ENCODE measurements at regions not wholly inside any gene's neighbourhood (a gene's known extent, or its start where the extent isn't known, plus 50 kb on each side); places are given as distances from the start of the nearest gene placed in this dataset.

DNA sequence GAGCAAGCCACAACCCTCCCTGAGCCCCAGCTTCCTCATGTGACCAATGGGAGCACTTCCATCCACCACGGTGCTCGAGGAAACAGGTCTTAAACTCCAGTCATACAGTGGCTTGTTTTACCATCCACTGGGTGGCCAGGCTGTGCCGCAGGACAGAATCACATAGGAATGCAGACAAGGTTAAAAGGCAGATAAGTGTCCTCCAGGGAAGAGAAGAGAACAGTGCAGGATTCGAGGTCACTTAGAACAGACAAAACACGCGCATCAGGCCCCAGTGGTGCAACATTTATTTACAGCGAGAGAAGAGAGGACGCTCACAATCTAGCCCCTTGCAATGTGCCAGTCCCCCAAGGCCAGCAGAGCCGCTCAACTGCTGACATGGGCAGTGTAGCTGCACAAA, 92.8 kb downstream of the TMEM130 start:
- 0 out of 2 replicates have a peak, but pooled peaks cover 3% of the 10 kb centered on the region for H3F3A ChIP-seq (replicated peaks; ENCODE audit: low read depth)
- DNase-seq (ENCODE audit: low spot score) (no peak), ATAC-seq (no peak)
- Mint-ChIP-seq H3K4me1 (peaks cover 14% of the 10 kb centered on the region), H3K9me3 (no peaks in the 10 kb centered on the region), H3K36me3 (ENCODE audit: low read depth) (no peaks in the 10 kb centered on the region), H3K4me3 (no peak overlapping the region), H3K27ac (no peak overlapping the region), H3K27me3 (ENCODE audit: insufficient read depth, low read depth, poor library complexity) (peaks cover 11% of the 10 kb centered on the region)
- peaks cover 16% of the 10 kb centered on the region; the same call in 1 of the 2 replicates for H3K4me1 ChIP-seq (ENCODE audit: insufficient read depth)
- no peak overlapping the region for H3K27ac ChIP-seq (ENCODE audit: low read depth)
- H3K9me2 ChIP-seq (ENCODE audit: insufficient read depth): no peaks in the 10 kb centered on the region
- peaks cover 3% of the 10 kb centered on the region; the same call in 1 of the 2 replicates for H3K27me3 ChIP-seq (ENCODE audit: insufficient read depth)
- no peaks in the 10 kb centered on the region for H3K79me2 ChIP-seq (replicated peaks; ENCODE audit: insufficient read depth)
- no peak overlapping the region for H3K4me2 ChIP-seq
- no peak overlapping the region for H2AFZ ChIP-seq
- no peaks in the 10 kb centered on the region for H3K36me3 ChIP-seq (ENCODE audit: insufficient read depth)
- no peak overlapping the region for H3K4me3 ChIP-seq
- TF ChIP-seq, protein P1, sequence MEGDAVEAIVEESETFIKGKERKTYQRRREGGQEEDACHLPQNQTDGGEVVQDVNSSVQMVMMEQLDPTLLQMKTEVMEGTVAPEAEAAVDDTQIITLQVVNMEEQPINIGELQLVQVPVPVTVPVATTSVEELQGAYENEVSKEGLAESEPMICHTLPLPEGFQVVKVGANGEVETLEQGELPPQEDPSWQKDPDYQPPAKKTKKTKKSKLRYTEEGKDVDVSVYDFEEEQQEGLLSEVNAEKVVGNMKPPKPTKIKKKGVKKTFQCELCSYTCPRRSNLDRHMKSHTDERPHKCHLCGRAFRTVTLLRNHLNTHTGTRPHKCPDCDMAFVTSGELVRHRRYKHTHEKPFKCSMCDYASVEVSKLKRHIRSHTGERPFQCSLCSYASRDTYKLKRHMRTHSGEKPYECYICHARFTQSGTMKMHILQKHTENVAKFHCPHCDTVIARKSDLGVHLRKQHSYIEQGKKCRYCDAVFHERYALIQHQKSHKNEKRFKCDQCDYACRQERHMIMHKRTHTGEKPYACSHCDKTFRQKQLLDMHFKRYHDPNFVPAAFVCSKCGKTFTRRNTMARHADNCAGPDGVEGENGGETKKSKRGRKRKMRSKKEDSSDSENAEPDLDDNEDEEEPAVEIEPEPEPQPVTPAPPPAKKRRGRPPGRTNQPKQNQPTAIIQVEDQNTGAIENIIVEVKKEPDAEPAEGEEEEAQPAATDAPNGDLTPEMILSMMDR (conservative IDR thresholded peaks at IDR 0.05; ENCODE audit: low read depth in 2 of 2): no peak
- no peak for TF ChIP-seq CREB1 (CRISPR knock-in tag; IDR thresholded peaks at IDR 0.05; ENCODE audit: low read depth)
- no peak for TF ChIP-seq POLR2AphosphoS5 (IDR thresholded peaks at IDR 0.05; ENCODE audit: low read depth)
- TF ChIP-seq, protein P2, sequence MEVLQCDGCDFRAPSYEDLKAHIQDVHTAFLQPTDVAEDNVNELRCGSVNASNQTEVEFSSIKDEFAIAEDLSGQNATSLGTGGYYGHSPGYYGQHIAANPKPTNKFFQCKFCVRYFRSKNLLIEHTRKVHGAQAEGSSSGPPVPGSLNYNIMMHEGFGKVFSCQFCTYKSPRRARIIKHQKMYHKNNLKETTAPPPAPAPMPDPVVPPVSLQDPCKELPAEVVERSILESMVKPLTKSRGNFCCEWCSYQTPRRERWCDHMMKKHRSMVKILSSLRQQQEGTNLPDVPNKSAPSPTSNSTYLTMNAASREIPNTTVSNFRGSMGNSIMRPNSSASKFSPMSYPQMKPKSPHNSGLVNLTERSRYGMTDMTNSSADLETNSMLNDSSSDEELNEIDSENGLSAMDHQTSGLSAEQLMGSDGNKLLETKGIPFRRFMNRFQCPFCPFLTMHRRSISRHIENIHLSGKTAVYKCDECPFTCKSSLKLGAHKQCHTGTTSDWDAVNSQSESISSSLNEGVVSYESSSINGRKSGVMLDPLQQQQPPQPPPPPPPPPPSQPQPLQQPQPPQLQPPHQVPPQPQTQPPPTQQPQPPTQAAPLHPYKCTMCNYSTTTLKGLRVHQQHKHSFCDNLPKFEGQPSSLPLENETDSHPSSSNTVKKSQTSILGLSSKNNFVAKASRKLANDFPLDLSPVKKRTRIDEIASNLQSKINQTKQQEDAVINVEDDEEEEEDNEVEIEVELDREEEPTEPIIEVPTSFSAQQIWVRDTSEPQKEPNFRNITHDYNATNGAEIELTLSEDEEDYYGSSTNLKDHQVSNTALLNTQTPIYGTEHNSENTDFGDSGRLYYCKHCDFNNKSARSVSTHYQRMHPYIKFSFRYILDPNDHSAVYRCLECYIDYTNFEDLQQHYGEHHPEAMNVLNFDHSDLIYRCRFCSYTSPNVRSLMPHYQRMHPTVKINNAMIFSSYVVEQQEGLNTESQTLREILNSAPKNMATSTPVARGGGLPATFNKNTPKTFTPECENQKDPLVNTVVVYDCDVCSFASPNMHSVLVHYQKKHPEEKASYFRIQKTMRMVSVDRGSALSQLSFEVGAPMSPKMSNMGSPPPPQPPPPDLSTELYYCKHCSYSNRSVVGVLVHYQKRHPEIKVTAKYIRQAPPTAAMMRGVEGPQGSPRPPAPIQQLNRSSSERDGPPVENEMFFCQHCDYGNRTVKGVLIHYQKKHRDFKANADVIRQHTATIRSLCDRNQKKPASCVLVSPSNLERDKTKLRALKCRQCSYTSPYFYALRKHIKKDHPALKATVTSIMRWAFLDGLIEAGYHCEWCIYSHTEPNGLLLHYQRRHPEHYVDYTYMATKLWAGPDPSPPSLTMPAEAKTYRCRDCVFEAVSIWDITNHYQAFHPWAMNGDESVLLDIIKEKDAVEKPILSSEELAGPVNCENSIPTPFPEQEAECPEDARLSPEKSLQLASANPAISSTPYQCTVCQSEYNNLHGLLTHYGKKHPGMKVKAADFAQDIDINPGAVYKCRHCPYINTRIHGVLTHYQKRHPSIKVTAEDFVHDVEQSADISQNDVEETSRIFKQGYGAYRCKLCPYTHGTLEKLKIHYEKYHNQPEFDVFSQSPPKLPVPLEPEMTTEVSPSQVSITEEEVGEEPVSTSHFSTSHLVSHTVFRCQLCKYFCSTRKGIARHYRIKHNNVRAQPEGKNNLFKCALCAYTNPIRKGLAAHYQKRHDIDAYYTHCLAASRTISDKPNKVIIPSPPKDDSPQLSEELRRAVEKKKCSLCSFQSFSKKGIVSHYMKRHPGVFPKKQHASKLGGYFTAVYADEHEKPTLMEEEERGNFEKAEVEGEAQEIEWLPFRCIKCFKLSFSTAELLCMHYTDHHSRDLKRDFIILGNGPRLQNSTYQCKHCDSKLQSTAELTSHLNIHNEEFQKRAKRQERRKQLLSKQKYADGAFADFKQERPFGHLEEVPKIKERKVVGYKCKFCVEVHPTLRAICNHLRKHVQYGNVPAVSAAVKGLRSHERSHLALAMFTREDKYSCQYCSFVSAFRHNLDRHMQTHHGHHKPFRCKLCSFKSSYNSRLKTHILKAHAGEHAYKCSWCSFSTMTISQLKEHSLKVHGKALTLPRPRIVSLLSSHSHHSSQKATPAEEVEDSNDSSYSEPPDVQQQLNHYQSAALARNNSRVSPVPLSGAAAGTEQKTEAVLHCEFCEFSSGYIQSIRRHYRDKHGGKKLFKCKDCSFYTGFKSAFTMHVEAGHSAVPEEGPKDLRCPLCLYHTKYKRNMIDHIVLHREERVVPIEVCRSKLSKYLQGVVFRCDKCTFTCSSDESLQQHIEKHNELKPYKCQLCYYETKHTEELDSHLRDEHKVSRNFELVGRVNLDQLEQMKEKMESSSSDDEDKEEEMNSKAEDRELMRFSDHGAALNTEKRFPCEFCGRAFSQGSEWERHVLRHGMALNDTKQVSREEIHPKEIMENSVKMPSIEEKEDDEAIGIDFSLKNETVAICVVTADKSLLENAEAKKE (CRISPR knock-in tag; IDR thresholded peaks at IDR 0.05): no peak
- no peak for TF ChIP-seq STAT1 (IDR thresholded peaks at IDR 0.05; ENCODE audit: unreplicated experiment)
- no peak for TF ChIP-seq ZNF331 (CRISPR knock-in tag; IDR thresholded peaks at IDR 0.05; ENCODE audit: low read depth)
- TF ChIP-seq NANOG (IDR thresholded peaks at IDR 0.05; ENCODE audit: borderline replicate concordance): no peak
- TF ChIP-seq, protein P3, sequence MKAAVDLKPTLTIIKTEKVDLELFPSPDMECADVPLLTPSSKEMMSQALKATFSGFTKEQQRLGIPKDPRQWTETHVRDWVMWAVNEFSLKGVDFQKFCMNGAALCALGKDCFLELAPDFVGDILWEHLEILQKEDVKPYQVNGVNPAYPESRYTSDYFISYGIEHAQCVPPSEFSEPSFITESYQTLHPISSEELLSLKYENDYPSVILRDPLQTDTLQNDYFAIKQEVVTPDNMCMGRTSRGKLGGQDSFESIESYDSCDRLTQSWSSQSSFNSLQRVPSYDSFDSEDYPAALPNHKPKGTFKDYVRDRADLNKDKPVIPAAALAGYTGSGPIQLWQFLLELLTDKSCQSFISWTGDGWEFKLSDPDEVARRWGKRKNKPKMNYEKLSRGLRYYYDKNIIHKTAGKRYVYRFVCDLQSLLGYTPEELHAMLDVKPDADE (IDR thresholded peaks at IDR 0.05): no peak
- no peak for TF ChIP-seq ZNF114 (CRISPR knock-in tag; IDR thresholded peaks at IDR 0.05)
- no peak for TF ChIP-seq EZH2 (IDR thresholded peaks at IDR 0.05; ENCODE audit: low read depth, unreplicated experiment)
- TF ChIP-seq JUNB (IDR thresholded peaks at IDR 0.05; ENCODE audit: unreplicated experiment): no peak
- TF ChIP-seq, protein P4, sequence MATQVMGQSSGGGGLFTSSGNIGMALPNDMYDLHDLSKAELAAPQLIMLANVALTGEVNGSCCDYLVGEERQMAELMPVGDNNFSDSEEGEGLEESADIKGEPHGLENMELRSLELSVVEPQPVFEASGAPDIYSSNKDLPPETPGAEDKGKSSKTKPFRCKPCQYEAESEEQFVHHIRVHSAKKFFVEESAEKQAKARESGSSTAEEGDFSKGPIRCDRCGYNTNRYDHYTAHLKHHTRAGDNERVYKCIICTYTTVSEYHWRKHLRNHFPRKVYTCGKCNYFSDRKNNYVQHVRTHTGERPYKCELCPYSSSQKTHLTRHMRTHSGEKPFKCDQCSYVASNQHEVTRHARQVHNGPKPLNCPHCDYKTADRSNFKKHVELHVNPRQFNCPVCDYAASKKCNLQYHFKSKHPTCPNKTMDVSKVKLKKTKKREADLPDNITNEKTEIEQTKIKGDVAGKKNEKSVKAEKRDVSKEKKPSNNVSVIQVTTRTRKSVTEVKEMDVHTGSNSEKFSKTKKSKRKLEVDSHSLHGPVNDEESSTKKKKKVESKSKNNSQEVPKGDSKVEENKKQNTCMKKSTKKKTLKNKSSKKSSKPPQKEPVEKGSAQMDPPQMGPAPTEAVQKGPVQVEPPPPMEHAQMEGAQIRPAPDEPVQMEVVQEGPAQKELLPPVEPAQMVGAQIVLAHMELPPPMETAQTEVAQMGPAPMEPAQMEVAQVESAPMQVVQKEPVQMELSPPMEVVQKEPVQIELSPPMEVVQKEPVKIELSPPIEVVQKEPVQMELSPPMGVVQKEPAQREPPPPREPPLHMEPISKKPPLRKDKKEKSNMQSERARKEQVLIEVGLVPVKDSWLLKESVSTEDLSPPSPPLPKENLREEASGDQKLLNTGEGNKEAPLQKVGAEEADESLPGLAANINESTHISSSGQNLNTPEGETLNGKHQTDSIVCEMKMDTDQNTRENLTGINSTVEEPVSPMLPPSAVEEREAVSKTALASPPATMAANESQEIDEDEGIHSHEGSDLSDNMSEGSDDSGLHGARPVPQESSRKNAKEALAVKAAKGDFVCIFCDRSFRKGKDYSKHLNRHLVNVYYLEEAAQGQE (IDR thresholded peaks at IDR 0.05; ENCODE audit: unreplicated experiment): no peak
- no peak for TF ChIP-seq EZH2phosphoT487 (IDR thresholded peaks at IDR 0.05; ENCODE audit: unreplicated experiment)
- H4K20me1 ChIP-seq (replicated peaks; ENCODE audit: insufficient read depth): no peaks in the 10 kb centered on the region
